ENCODE measurements at regions not wholly inside any gene's neighbourhood (a gene's known extent, or its start where the extent isn't known, plus 50 kb on each side); places are given as distances from the start of the nearest gene placed in this dataset.

- no TSS peak for BruUV-seq (replicated peaks)
- TF ChIP-seq TCF7 (IDR thresholded peaks at IDR 0.05; ENCODE audit: borderline replicate concordance), result no peak
- TF ChIP-seq U2AF1 (optimal IDR thresholded peaks at IDR 0.05; ENCODE audit: low read depth, low read length), result no peak
- no peak for TF ChIP-seq PHB2 (IDR thresholded peaks at IDR 0.05; ENCODE audit: low read depth)
- TF ChIP-seq ZKSCAN1 (IDR thresholded peaks at IDR 0.05; ENCODE audit: low read depth, low read length), result no peak
- no peak for TF ChIP-seq KLF16 (IDR thresholded peaks at IDR 0.05)
- no peak for TF ChIP-seq GTF2A2 (tag; IDR thresholded peaks at IDR 0.05)
- TF ChIP-seq ZSCAN32 (CRISPR knock-in tag; IDR thresholded peaks at IDR 0.05), result no peak
- TF ChIP-seq, protein P1, sequence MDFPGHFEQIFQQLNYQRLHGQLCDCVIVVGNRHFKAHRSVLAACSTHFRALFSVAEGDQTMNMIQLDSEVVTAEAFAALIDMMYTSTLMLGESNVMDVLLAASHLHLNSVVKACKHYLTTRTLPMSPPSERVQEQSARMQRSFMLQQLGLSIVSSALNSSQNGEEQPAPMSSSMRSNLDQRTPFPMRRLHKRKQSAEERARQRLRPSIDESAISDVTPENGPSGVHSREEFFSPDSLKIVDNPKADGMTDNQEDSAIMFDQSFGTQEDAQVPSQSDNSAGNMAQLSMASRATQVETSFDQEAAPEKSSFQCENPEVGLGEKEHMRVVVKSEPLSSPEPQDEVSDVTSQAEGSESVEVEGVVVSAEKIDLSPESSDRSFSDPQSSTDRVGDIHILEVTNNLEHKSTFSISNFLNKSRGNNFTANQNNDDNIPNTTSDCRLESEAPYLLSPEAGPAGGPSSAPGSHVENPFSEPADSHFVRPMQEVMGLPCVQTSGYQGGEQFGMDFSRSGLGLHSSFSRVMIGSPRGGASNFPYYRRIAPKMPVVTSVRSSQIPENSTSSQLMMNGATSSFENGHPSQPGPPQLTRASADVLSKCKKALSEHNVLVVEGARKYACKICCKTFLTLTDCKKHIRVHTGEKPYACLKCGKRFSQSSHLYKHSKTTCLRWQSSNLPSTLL (IDR thresholded peaks at IDR 0.05), result no peak
- no peak for TF ChIP-seq NFRKB (IDR thresholded peaks at IDR 0.05; ENCODE audit: low read depth)
- TF ChIP-seq ZC3H11A (IDR thresholded peaks at IDR 0.05; ENCODE audit: low read depth, low read length), result no peak
- TF ChIP-seq HMG20A (CRISPR knock-in tag; conservative IDR thresholded peaks at IDR 0.05), result no peak
- TF ChIP-seq ZBED1 (IDR thresholded peaks at IDR 0.05), result no peak
- TF ChIP-seq IRF2 (CRISPR knock-in tag; IDR thresholded peaks at IDR 0.05), result no peak
- TF ChIP-seq BCL6 (CRISPR knock-in tag; IDR thresholded peaks at IDR 0.05), result no peak
- TF ChIP-seq FOSL1 (tag; conservative IDR thresholded peaks at IDR 0.05), result no peak
- no peak for TF ChIP-seq PYGO2 (tag; IDR thresholded peaks at IDR 0.05)
- intact Hi-C loops (cut with micrococcal nuclease) (loop anchor here (10.0 kb wide), 1 partner anchor 553 kb away; no protein-coding TSS in a partner anchor), in situ Hi-C loops (cut with MboI) (loop anchor here (25.0 kb wide), 1 partner anchor 651 kb away; no protein-coding TSS in a partner anchor)
- WGBS (ENCODE audit: insufficient coverage, low coverage, missing lambda C conversion rate), result 0% methylated on average over 2 of the region's 2 CpGs
- H3K79me2 ChIP-seq (ENCODE audit: control insufficient read depth, insufficient read depth, low read length), result no peaks in the 10 kb centered on the region
- H3K9me3 ChIP-seq (replicated peaks; ENCODE audit: control insufficient read depth, insufficient read depth, low read depth, low read length), result no peaks in the 10 kb centered on the region
- FAIRE-seq (no peak), DNase-seq (ENCODE audit: extremely low read depth in 1 of 4, low spot score in 3 of 4) (no peak), ATAC-seq (no peak)
- no peaks in the 10 kb centered on the region for H3K27me3 ChIP-seq (ENCODE audit: control insufficient read depth in 2 of 2, insufficient read depth in 2 of 2, low read length in 2 of 2)
- no peaks in the 10 kb centered on the region for H3K36me3 ChIP-seq (ENCODE audit: control insufficient read depth, insufficient read depth, low read length)
- H4K20me1 ChIP-seq (replicated peaks; ENCODE audit: control insufficient read depth, insufficient read depth, low read length), result no peaks in the 10 kb centered on the region
- H3K4me3 ChIP-seq, result no peak overlapping the region
- H3K9me1 ChIP-seq (ENCODE audit: control insufficient read depth, insufficient read depth, low read length), result no peaks in the 10 kb centered on the region
- no peaks in the 10 kb centered on the region for H3K4me1 ChIP-seq (replicated peaks in 1 of 2; ENCODE audit: control insufficient read depth in 2 of 2, insufficient read depth in 2 of 2, low read length in 2 of 2)
- H3K4me2 ChIP-seq (ENCODE audit: insufficient read depth, low read length), result no peak overlapping the region
- POLR2A ChIA-PET, result no interaction called here
- H3K27ac ChIP-seq (ENCODE audit: extremely low read depth, low read depth, low read length), result no peak overlapping the region
- CTCF ChIA-PET (ENCODE audit: low intra/inter-chr PET ratio), result no interaction called here
- H3K9ac ChIP-seq (ENCODE audit: insufficient read depth in 1 of 2, low read depth in 2 of 2, low read length in 2 of 2), result no peak overlapping the region
- no peak overlapping the region for H2AFZ ChIP-seq (ENCODE audit: low read depth, low read length)
These were observed 376.4 kb upstream of the GBE1 start for GRCh38 chr3:82137861-82138260.
